ENCODE measurements at regions not wholly inside any gene's neighbourhood (a gene's known extent, or its start where the extent isn't known, plus 50 kb on each side); places are given as distances from the start of the nearest gene placed in this dataset.
"Not testable (repeated sequence)": the region's sequence is repeated elsewhere in the genome, so short reads cannot be mapped to it uniquely, and the experiment has no call there.

DNA sequence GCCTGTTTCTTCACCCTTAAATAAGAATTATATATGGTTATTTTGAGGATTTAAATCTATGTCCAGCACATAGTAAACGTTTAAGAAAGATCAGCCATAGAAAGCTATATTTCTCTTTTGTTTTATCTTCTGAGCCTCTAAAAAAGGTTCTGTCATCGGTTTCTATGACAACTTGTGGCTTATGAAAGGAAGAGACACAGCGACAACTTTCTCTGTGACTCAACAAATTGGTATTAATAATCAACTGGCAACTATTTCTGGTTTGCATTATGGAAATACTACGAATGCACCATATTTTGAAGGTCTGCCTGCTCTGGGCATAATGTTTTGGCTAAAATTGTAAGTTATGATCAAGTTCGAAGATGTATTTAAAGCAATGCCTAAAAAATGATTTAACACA lies 751.0 kb downstream of the CD109 start:
- Mint-ChIP-seq H3K36me3 (no peaks in the 10 kb centered on the region), H3K4me1 (no peaks in the 10 kb centered on the region), H3K4me3 (no peak overlapping the region), H3K27me3 (no peaks in the 10 kb centered on the region), H3K9me3 (peaks cover 0 to 8% (median 0%) of the 10 kb centered on the region in 11 donors), H3K27ac (no peak overlapping the region)
- no peaks in the 10 kb centered on the region for H3K27me3 ChIP-seq (ENCODE audit: control insufficient read depth in 2 of 2, insufficient read depth in 2 of 2, low read length in 2 of 2)
- intact Hi-C loops (cut with micrococcal nuclease): no loop called here
- POLR2A ChIA-PET: no interaction called here
- H3K4me1 ChIP-seq (ENCODE audit: control insufficient read depth in 2 of 2, insufficient read depth in 2 of 2, low read length in 2 of 2): no peaks in the 10 kb centered on the region
- H3K9me3 ChIP-seq (ENCODE audit: control insufficient read depth in 2 of 3, low read length in 3 of 3): no peaks in the 10 kb centered on the region
- H3K27ac ChIP-seq (ENCODE audit: low read depth, low read length): no peak overlapping the region
- H3K36me3 ChIP-seq (ENCODE audit: control insufficient read depth in 2 of 3, insufficient read depth in 3 of 3, low read length in 3 of 3): no peaks in the 10 kb centered on the region
- DNase-seq: no peak
- H3K4me3 ChIP-seq (ENCODE audit: low read length): no peak overlapping the region
- ATAC-seq: no peak
- CTCF ChIA-PET: no interaction called here

DNA sequence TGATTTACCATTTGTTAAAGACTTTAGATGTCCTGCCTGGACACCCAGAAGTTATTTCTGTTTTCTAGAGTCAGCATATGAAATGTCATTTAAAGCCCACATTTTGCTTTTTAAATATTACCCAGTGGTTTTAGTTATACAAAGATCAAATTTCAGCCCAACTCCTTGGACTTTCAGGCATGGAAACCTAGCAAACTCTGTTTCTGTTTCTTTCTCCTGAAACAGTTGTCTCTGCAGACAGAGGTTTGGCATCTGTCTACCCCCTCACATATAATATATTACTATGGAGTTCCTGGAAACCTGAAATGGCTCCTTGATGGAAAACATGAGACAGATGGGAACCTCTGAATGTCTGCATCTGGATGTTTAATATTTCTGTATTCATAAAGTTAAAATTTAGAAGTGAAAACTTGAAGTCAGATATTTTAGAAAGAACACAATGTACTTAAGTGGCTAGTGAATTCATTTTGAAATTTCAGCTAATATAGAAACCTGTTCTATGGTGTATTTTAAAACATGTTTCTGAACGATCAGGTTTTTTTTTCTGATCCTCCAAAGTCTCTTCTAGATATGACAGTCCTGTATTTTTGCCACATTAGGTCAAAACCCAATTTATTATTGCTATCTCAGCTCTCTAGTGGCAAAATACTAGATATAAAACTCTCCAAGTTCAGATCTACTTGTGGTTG lies 743.3 kb downstream of the CD109 start:
- Mint-ChIP-seq H3K36me3 (no peaks in the 10 kb centered on the region), H3K4me1 (no peaks in the 10 kb centered on the region), H3K27ac (no peak overlapping the region), H3K27me3 (no peaks in the 10 kb centered on the region), H3K9me3 (peaks cover 0 to 13% (median 3%) of the 10 kb centered on the region in 11 donors), H3K4me3 (no peak overlapping the region)
- no peaks in the 10 kb centered on the region for H3K27me3 ChIP-seq (ENCODE audit: control insufficient read depth in 2 of 2, insufficient read depth in 2 of 2, low read length in 2 of 2)
- POLR2A ChIA-PET: no interaction called here
- DNase-seq: no peak
- no peaks in the 10 kb centered on the region for H3K4me1 ChIP-seq (ENCODE audit: control insufficient read depth in 2 of 2, insufficient read depth in 2 of 2, low read length in 2 of 2)
- no peaks in the 10 kb centered on the region for H3K9me3 ChIP-seq (ENCODE audit: control insufficient read depth in 2 of 3, low read length in 3 of 3)
- CTCF ChIA-PET: no interaction called here
- intact Hi-C loops (cut with micrococcal nuclease): no loop called here
- H3K36me3 ChIP-seq (ENCODE audit: control insufficient read depth in 2 of 3, insufficient read depth in 3 of 3, low read length in 3 of 3): no peaks in the 10 kb centered on the region
- H3K4me3 ChIP-seq (ENCODE audit: low read length): no peak overlapping the region
- ATAC-seq: no peak
- H3K27ac ChIP-seq (ENCODE audit: low read depth, low read length): no peak overlapping the region

DNA sequence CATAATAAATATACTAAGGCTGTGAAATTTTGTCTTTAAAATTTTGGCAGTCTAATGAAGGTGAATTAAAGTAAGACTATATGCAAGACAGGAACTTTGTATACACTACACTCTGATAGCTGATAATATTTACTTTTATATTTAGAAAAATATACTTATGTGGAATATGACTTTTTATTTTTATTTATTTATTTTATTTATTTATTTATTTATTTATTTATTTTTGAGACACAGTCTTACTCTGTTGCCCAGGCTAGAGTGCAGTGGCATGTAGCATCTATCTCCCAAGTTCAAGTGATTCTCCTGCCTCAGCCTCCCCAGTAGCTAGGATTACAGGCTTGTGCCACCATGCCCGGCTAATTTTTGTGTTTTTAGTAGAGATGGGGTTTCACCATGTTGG lies 742.4 kb downstream of the CD109 start:
- H3K4me1 Mint-ChIP-seq; H3K36me3 ChIP-seq (ENCODE audit: control insufficient read depth in 2 of 3, insufficient read depth in 3 of 3, low read length in 3 of 3); POLR2A ChIA-PET; intact Hi-C loops (cut with micrococcal nuclease); H3K4me3 Mint-ChIP-seq; H3K27me3 ChIP-seq (ENCODE audit: control insufficient read depth in 2 of 2, insufficient read depth in 2 of 2, low read length in 2 of 2); H3K4me1 ChIP-seq (ENCODE audit: control insufficient read depth in 2 of 2, insufficient read depth in 2 of 2, low read length in 2 of 2); DNase-seq; ATAC-seq; H3K36me3 Mint-ChIP-seq; H3K27ac ChIP-seq (ENCODE audit: low read depth, low read length); H3K27ac Mint-ChIP-seq; H3K9me3 ChIP-seq (ENCODE audit: control insufficient read depth in 2 of 3, low read length in 3 of 3); CTCF ChIA-PET; H3K27me3 Mint-ChIP-seq; H3K4me3 ChIP-seq (ENCODE audit: low read length): not testable (repeated sequence)
- H3K9me3 Mint-ChIP-seq: peaks cover 0 to 13% (median 3%) of the 10 kb centered on the region in 11 donors

DNA sequence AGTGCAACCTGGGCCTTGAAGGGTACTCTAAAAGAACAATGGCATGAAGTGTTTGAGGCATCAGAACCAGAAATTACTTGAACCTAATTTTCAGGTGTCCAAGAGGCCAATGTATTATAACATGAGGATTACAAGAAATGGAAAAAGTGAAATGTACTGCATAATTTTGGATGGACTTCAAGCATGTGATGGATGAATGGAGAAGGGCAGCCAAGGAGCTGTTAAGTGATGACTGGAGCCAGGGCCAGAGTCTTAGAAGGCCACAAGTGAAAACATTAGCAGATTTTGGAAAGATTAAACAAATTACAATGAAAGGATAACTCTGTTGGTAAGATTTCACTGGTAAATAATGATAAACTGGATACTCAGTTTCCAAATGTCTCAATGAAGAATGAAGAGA lies 738.2 kb downstream of the CD109 start:
- H3K27ac Mint-ChIP-seq: no peak overlapping the region
- H3K27me3 Mint-ChIP-seq: no peaks in the 10 kb centered on the region
- no peaks in the 10 kb centered on the region for H3K36me3 Mint-ChIP-seq
- no peak overlapping the region for H3K4me3 ChIP-seq (ENCODE audit: low read length)
- H3K9me3 Mint-ChIP-seq: peaks cover 0 to 16% (median 1%) of the 10 kb centered on the region in 11 donors
- H3K27ac ChIP-seq (ENCODE audit: low read depth, low read length): no peak overlapping the region
- H3K4me1 ChIP-seq (ENCODE audit: control insufficient read depth in 2 of 2, insufficient read depth in 2 of 2, low read length in 2 of 2): no peaks in the 10 kb centered on the region
- ChIA-PET CTCF (no interaction called here), POLR2A (no interaction called here)
- no peaks in the 10 kb centered on the region for H3K36me3 ChIP-seq (ENCODE audit: control insufficient read depth in 2 of 3, insufficient read depth in 3 of 3, low read length in 3 of 3)
- no peaks in the 10 kb centered on the region for H3K27me3 ChIP-seq (ENCODE audit: control insufficient read depth in 2 of 2, insufficient read depth in 2 of 2, low read length in 2 of 2)
- intact Hi-C loops (cut with micrococcal nuclease): no loop called here
- DNase-seq (no peak), ATAC-seq (no peak)
- no peak overlapping the region for H3K4me3 Mint-ChIP-seq
- no peaks in the 10 kb centered on the region for H3K4me1 Mint-ChIP-seq
- H3K9me3 ChIP-seq (ENCODE audit: control insufficient read depth in 2 of 3, low read length in 3 of 3): no peaks in the 10 kb centered on the region

DNA sequence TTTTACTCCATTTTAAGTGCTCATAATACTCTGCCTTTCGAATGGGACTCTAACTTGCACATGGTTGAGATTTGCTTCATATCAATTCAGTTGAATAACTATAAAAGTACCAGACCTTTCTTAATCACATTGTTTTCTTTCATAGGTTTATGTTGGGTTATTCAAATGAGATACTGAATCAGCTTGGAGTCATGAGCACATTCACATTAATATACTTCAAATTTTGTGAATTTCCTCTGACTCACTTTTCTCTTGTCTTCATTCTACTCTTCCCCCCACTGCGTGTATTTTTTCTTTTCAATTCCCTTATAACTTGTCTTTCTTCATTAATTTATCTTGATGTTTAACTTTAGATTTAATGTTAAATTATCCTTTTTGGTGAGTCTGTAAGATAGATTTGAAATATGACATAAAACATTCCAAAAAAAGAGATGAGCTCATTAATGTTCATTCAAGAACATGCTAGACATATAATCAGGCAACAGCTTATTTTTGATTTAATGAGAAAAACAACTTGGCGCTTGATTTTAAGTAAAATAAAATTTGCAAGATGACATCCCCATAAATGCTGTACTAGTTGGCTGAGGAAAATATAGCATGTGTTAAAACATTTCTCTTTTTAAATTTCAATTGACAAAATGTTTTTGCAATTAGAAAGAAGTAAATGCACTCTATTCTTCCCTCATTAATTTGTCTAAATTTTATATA lies 736.0 kb downstream of the CD109 start:
- Histone ChIP-seq H3K4me1 (ENCODE audit: control insufficient read depth in 2 of 2, insufficient read depth in 2 of 2, low read length in 2 of 2) (no peaks in the 10 kb centered on the region), H3K27ac (ENCODE audit: low read depth, low read length) (no peak overlapping the region), H3K4me3 (ENCODE audit: low read length) (no peak overlapping the region), H3K36me3 (ENCODE audit: control insufficient read depth in 2 of 3, insufficient read depth in 3 of 3, low read length in 3 of 3) (no peaks in the 10 kb centered on the region), H3K27me3 (ENCODE audit: control insufficient read depth in 2 of 2, insufficient read depth in 2 of 2, low read length in 2 of 2) (no peaks in the 10 kb centered on the region), H3K9me3 (ENCODE audit: control insufficient read depth in 2 of 3, low read length in 3 of 3) (no peaks in the 10 kb centered on the region)
- ATAC-seq (no peak), DNase-seq (no peak)
- Mint-ChIP-seq H3K4me3 (no peak overlapping the region), H3K9me3 (peaks cover 0 to 24% (median 2%) of the 10 kb centered on the region in 11 donors), H3K27ac (no peak overlapping the region), H3K27me3 (no peaks in the 10 kb centered on the region), H3K4me1 (no peaks in the 10 kb centered on the region), H3K36me3 (no peaks in the 10 kb centered on the region)
- intact Hi-C loops (cut with micrococcal nuclease): no loop called here
- CTCF ChIA-PET: no interaction called here
- POLR2A ChIA-PET: no interaction called here

DNA sequence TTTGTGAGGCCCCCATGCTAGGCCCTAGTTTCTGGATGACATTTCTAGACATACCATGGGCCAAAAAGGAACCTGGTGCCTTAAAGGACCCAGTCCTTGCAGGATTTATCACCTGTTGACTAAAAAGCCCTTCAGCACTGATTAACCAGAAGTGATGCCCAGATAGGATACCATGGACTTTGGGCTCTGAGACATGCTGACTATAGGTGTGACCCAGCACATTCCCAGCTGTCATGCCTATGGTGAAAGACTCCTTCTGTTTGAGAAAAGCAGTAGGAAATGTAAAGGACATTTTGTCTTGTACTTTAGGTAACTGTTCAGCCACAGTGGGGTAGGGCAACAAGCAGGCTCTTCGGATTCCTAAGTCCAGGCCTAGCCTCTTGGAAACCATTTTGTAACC lies 724.2 kb downstream of the CD109 start:
- Mint-ChIP-seq H3K9me3 (peaks cover 3 to 25% (median 7%) of the 10 kb centered on the region in 11 donors), H3K4me3 (no peak overlapping the region), H3K27ac (no peak overlapping the region), H3K27me3 (no peaks in the 10 kb centered on the region), H3K36me3 (no peaks in the 10 kb centered on the region), H3K4me1 (no peaks in the 10 kb centered on the region)
- Histone ChIP-seq H3K36me3 (ENCODE audit: control insufficient read depth in 2 of 3, insufficient read depth in 3 of 3, low read length in 3 of 3) (no peaks in the 10 kb centered on the region), H3K4me3 (ENCODE audit: low read length) (no peak overlapping the region), H3K27ac (ENCODE audit: low read depth, low read length) (no peak overlapping the region), H3K9me3 (ENCODE audit: control insufficient read depth in 2 of 3, low read length in 3 of 3) (no peaks in the 10 kb centered on the region), H3K4me1 (ENCODE audit: control insufficient read depth in 2 of 2, insufficient read depth in 2 of 2, low read length in 2 of 2) (no peaks in the 10 kb centered on the region), H3K27me3 (ENCODE audit: control insufficient read depth in 2 of 2, insufficient read depth in 2 of 2, low read length in 2 of 2) (no peaks in the 10 kb centered on the region)
- intact Hi-C loops (cut with micrococcal nuclease): no loop called here
- DNase-seq: no peak
- POLR2A ChIA-PET: no interaction called here
- CTCF ChIA-PET: no interaction called here
- ATAC-seq: no peak

DNA sequence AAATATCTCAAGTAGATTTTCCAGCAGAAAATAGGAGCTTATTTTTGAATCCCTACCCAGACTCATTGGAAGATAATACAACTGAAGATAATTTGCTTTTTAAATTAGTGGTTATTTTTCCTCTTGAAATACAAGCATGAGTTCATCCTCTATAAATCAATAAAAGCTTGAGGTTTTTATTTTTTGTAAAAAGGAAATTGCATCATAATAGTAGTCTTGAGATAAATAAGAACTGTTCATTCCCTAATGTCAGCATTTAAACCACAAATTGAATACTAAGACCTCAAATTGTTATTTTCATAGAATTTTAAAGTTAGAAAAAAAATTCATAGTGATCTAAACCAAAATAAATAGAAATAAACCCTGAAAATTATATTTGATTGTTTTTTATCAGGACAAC lies 719.1 kb downstream of the CD109 start:
- ATAC-seq: no peak
- no peak overlapping the region for H3K27ac Mint-ChIP-seq
- H3K9me3 ChIP-seq (ENCODE audit: control insufficient read depth in 2 of 3, low read length in 3 of 3): no peaks in the 10 kb centered on the region
- H3K4me1 Mint-ChIP-seq: no peaks in the 10 kb centered on the region
- H3K4me3 Mint-ChIP-seq: no peak overlapping the region
- H3K27ac ChIP-seq (ENCODE audit: low read depth, low read length): no peak overlapping the region
- no peak for DNase-seq
- H3K27me3 Mint-ChIP-seq: no peaks in the 10 kb centered on the region
- H3K27me3 ChIP-seq (ENCODE audit: control insufficient read depth in 2 of 2, insufficient read depth in 2 of 2, low read length in 2 of 2): no peaks in the 10 kb centered on the region
- H3K36me3 ChIP-seq (ENCODE audit: control insufficient read depth in 2 of 3, insufficient read depth in 3 of 3, low read length in 3 of 3): no peaks in the 10 kb centered on the region
- ChIA-PET POLR2A (no interaction called here), CTCF (no interaction called here)
- H3K4me1 ChIP-seq (ENCODE audit: control insufficient read depth in 2 of 2, insufficient read depth in 2 of 2, low read length in 2 of 2): no peaks in the 10 kb centered on the region
- intact Hi-C loops (cut with micrococcal nuclease): no loop called here
- H3K36me3 Mint-ChIP-seq: no peaks in the 10 kb centered on the region
- peaks cover 0 to 5% (median 0%) of the 10 kb centered on the region in 11 donors for H3K9me3 Mint-ChIP-seq
- H3K4me3 ChIP-seq (ENCODE audit: low read length): no peak overlapping the region

Data from naive thymus-derived CD4-positive, alpha-beta T cell (primary cell).